GM19397 (cell line): ENCODE measurements at regions not wholly inside any gene's neighbourhood (a gene's known extent, or its start where the extent isn't known, plus 50 kb on each side); places are given as distances from the start of the nearest gene placed in this dataset.

Experiments
- ATAC-seq: cut with Tn5 transposase; IDR thresholded peaks from one replicate; pipeline ENCODE4 v1.9.1; 2021; ENCODE audit warnings: mild to moderate bottlenecking, moderate library complexity; ENCODE audit not compliant: unreplicated experiment

DNA sequence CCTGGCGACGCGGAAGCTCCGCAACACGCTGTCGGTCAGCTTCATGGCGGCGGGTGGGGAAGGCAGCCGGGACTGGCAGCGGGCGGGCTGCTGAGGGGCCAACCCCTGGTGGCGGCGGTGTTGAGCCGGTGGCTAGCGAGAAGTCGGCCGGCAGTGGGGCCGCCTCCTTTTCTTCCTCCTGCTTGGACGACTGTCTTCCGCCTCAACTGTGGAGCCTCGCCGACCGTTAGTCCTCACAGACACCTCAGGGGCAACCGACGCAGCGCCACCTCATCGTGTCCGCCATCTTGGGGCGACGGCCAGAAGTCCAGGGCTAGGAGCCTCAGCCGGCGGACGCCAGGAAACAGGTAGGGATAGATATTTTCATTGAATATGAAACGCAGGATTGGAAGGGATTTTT is 875.1 kb downstream of the NSUN3 start:
- ATAC-seq = no peak

DNA sequence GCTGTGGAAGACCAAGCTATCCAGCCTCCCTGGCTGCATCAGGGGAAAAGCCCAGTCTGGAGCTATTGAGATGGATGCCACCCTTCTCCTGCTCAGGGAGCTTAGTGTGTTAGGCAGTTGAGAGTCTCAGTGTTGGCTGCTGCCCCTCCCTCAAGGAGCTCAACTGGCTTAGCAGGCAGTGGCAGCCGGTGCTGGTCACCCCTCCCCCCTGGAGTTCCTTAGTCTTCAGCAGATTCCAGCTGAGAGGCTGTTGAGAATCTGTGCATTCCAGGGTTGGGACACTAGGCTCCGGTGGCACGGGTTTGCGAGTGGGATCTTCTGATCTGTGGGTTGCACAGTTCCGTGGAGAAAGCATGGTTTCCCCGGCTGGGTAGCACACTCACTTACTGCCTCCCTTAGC is 883.8 kb downstream of the NSUN3 start:
- ATAC-seq = no peak

DNA sequence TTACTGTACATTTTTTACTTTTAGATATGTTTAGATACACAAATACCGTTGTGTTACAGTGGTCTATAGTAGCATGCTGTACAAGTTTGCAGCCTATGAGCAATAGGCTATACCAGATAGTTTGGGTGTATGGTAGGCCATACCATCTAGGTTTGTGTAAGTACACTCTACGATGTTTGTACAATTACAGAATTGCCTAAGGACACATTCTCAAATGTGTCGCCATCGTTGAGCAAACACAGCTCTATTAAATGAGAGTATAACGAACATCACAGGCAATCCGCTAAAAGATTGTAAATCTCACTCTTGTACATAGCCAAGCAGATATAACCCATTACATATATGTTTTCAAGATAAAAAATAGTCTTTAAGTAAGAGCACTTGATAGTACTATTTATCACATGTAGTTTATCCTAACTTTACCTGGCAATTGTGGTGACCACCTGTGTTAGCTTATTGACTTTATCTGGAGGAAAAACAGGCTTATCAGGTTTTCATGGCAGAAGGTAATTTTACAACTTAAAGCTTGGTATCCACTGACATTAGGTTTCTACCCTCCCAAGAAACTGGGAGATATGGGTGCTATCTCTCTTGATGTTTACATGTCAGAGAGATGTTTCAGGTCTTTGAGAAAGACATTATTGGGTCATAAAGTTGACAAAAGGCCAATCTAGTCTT is 898.7 kb downstream of the NSUN3 start:
- no peak for ATAC-seq

DNA sequence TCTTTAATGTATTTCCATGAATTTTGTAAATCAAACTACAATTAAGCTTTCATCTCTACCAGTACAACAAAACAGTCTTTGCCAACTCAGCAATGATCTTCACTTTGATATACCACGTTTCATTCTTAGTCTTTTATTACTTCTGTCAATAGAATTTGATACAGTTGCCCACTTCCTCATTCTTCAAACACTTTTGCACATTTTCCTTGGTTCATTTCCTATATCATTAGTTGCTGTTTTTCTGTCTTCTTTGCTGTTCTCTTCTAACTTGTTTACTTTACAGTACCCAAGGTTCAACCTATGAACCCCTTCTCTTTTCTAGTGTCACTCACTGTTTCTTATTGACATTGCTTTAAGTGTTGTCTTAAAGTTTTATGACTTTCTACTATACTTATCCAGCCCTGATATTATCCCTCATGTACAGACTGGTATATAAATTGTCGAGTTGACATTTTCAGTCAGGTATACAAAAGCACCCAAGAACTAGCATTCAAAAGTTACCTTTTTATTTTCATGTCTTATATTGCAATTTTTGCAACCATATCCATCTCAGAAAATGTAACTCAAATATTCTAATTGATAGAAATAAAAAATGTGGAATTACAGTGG is 903.1 kb downstream of the NSUN3 start:
- no peak for ATAC-seq

DNA sequence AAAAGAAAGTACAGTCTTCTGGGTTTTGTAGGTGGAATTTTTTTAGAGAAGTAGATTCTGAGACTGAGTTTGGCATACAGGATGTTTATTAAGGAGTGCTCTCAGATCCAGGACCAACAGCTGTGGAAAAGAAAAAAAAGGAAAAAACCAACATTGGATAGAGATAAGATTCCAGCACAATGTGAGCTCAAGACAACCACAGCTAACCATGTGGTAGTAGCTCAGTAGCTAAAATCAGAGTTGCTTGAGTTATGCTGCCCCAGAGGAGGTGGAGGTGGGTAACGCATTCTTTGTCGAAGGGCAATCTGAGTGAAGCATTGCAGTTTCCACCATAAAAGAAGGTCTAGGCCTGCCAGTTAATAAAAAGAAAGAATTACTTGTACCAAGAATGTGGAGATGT is 904.3 kb downstream of the NSUN3 start:
- no peak for ATAC-seq

DNA sequence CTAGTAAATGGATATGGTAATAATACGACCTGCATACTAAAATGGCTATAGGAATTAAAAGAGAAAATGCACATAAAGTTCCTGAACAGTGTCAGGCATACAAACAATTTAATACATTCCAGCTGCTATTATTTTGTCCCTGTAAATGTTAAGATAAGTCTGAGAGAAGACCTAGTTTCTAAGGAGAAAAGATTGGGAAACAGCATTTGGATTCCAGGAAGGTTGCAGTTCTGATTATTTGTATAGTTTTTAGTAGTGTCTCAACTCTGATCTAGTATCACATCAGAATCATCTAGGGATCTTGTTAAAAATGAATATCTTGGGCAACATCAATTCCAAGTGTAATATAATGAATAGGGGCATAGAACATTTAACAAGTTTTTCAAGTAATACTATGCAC is 905.7 kb downstream of the NSUN3 start:
- no peak for ATAC-seq

DNA sequence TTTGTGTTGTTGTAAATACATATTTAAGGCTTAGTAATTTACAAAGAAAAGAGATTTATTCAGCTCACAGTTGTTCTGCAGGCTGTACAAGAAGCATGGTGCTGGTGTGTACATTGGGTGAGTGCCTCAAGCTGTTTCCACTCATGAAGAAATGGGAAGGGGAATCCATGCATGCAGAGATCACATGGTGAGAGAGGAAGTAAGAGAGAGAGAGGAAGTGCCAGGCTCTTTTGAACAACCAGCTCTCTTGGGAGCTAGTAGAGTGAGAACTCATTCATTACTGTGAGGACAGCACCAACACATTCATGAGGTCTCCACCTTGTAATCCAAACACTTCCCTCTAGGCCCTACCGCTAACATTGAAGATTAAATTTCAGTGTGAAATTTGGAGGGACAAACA is 909.2 kb downstream of the NSUN3 start:
- ATAC-seq = no peak

DNA sequence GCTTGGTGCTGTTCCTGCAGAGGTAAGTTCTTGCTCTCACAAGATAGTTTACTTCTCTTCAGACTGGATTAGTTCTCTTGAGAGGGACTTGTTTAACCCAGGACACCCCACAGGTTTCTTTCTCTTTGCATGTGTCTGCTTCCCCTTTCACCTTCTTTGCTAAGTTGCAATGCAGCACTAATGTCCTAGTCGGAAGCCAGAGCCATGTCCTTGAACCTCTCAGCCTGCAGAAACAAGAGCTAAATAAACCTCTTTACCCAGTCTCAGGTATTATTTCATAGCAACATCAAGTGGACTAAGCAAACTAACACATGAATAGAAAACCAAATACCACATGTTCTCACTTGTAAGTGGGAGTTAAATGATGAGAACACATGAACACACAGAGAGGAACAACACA is 915.2 kb downstream of the NSUN3 start:
- ATAC-seq = no peak

DNA sequence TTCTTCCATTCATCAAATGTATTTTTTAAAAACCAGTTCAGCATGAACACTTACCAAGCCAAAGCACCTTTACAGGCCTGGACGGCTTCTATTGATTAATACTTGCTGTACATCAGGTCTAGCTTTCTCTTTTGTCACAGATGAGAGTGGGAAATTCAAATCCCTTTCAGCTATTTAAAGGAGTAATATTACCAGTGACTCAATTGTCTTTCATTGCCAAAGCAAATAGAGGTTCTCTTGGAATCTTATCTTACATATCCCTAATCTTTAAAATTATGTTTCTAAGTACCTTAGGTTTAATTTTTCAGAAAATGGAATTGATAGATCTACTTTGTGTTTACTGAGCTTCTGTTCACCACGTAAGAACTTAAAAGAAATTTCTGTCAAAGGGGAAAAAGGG is 922.9 kb downstream of the NSUN3 start:
- no peak for ATAC-seq

DNA sequence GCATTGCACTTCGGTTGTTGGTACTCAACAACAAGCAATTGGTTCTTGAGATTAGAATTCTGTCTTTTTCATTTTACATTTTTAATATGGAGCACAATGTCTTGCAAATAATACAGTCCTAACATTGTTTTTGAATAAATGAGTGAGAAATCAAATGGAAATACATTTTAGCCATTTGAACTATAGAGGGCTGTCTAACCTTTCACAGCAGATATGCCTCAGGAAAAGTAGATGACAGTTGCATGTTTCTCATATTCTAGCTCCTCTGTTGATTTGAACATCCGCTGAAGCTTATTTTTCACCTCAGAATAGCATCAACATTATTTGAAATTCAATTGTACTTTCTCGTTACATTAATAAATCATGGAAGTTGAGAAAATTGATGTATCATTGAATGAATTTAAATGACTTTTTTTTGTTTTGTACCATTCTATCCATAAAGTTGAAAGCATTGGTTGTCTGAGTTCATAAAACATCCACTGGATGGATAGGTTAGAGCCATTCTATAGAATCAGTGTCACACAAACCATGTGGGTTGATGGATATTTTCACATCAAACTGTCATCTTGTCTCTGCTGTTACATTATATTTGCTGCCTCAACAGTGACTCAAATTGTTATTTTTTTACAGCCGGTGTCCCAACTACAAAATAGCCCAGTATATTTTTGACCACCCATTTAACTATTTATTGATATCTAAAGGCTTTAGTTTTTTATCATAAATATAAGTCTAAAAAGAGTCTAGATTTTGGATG is 928.3 kb downstream of the NSUN3 start:
- no peak for ATAC-seq

DNA sequence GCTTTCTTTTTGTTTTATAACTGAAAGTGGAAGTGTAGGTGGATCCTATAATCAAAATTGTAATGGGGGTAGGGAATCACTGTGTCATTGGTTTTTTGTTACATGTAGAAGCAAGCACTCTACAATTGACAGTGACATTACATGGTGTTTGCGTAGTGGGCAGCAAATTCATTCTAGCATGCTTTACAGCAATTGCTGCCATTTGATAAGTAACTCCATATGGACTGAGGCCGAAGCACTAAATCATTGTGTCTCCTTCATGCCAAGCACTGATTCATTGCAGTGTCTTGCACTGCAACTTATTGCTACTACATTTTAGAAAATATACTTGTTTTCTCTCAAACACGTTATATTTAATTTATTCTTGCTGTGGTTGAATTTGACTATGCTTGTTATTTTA is 933.9 kb downstream of the NSUN3 start:
- ATAC-seq = no peak

DNA sequence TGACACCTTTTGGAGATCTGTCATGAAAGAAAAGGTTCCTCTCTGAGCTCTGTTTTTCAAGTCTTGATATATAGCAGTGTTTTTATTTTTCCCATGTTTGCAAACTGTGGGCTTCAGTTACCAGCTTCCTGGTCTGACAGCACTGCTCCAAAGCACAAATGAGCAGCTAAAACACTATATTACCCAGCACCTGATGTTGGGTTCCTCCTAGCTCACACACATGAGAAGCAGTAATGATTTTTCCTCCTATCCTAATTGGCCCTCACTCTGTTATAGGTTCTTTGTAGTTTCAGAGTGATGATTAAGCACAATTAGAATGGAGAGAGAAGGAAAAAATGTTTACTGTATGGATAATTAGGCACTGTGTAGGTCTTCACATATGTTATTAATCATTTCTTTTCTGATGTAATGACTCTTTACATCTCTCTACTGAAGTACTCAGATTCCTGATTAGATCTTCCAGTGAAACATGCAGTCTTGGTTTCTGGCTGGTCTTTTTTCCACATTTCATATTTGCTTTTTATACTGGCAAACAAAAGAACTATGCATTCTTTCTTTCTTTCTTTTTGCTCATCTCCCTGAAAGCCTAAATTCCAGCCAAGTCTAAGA is 939.7 kb downstream of the NSUN3 start:
- no peak for ATAC-seq

DNA sequence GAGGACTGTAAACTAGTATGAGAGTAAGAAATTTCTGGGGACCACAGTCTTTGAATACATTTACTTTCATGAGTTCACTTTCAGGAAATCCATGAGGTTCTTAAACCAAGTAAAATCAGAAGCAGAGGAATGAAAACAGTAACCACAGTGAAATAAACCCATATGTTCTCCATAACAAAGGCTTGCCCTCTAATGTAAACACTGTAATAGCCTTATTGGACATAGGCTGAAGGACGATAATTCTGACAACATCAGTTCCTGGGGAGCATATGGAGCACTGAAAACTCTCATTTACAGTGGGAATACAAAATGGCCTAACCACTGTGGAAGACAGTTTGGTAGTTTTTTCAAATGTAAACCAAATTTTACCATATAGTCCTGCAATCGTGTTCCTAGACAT is 965.8 kb downstream of the NSUN3 start:
- ATAC-seq = no peak

DNA sequence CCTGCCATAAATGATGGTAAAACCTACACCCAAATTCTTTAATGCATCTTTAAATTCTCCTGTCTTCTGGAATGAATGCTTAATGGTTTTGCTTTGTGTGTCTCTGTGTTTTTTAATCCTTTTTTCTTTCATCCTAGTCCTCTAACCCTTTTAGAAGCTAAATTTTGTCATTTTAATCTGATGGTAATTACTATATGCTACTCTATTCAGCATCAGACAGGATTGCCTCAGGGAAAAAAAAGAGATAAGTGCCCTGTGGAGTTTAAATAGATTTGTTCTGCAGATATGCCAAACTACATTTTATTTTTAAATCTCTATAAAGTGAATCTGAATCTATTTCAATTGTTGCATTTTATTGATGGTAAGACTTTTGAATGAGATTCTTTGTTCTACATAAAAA is 966.8 kb downstream of the NSUN3 start:
- no peak for ATAC-seq

DNA sequence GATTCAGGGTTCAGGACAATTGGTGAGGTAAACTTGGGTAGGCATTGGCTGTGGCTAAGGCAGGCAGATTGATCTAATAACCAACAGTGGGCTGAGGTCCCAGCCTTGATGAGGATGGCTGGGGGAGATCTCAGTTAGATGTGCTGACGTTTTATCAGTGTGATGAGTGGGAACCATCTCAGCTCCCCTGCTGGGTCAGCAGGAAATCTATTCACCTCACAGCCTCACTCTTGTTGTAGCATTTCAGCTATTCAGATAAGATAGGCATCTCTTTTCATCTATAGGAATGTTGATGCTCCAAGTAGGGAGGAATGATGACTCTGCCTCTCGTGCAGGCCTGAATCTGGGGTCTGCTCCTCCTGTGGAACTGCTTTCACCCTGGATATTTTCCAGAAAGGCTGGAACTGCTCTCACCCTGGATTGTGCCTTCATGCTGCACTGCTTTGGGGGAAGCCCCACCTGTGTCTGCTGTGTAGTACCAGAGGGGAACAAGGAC is 973.7 kb downstream of the NSUN3 start:
- no peak for ATAC-seq

DNA sequence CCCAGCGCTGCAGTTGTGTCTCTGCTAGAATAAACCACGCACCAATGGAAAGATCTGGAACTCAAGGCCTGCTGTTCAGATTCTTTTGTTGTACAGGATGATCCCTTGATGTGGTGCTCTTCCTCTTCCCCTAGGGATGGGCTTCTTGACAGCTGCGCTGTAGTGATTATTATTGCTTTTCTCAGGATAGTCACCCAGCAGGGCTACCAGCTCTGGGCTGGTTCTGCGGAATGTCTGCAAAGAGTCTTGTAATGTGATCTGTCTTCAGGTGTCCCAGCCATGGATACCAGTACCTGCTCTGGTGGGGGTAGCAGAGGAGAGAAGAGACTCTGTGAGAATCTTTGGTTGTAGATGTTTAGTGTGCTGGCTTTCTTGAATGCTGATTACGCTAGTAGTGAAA is 974.2 kb downstream of the NSUN3 start:
- no peak for ATAC-seq

DNA sequence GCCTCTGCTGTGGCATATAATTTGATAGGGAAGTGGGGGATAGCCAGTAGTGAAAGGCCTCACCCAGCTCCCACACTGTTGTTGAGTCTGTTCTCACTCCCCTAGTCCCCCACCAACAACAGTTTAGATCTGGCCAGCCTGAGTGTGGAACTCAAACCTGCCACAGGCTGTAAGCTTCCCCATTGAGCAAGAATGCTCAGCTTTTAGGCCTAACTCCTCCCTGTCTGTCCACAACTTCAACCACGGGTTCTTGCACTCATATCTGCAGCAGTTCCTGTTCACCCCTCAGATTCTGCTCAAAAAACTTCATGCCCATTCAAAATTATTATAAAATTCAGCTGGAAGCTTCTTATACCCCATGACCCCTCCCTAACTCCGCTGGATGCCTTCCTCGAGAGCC is 975.1 kb downstream of the NSUN3 start:
- no peak for ATAC-seq

DNA sequence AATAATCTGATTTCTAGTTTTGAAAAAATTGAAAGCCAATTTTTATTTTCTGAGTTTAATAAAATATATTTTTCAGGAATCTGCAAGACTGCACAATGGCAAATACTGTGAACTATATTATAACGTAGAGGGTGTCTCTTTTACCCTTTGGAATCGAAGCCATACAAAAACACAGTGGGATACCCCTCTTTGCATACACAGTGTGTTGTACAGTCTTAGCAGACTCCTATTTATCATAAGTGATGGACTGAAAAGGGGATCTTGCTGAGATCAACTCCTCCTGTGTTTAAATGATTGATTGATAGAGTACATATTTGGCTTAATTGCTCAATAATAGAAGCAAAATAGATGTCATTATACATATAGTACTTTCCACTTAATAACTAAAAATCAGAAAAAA is 981.2 kb downstream of the NSUN3 start:
- ATAC-seq = no peak

DNA sequence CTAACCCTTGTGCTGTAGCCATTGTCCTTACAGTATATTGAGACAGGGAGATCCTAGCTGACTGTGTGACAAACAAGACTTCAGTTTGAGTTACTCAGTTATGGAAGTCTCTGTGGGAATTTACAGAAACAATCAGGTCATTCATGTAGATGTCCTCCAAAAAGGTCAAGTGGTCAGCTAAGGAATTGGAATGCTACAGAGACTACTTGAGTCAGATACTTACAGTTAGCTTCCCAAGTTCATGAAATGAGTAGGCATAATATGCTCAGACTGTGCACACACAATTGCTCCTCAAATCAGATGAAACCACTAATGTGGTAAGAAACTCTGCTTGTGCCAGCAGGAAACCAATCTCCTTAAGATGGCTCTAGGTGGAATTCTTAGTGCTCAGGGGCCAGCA is 985.7 kb downstream of the NSUN3 start:
- no peak for ATAC-seq

DNA sequence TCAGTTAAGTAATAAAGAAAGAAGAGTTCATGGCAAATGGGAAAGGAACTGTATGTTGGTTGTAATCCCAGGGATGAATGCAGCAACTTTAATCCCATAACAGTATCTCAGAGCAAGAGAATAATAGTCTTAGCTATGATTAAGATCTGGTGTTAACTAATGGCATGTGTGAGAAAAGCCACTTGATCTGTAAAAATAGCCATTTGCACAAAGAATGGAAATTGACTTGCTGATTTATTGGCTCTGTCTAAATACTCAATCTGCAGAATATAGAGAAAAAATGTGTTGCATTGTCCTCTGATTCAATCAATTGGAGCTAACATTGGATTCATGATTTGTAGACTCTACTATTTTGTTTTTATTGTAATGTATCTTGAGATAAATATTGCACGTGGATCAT is 987.0 kb downstream of the NSUN3 start:
- ATAC-seq = no peak

DNA sequence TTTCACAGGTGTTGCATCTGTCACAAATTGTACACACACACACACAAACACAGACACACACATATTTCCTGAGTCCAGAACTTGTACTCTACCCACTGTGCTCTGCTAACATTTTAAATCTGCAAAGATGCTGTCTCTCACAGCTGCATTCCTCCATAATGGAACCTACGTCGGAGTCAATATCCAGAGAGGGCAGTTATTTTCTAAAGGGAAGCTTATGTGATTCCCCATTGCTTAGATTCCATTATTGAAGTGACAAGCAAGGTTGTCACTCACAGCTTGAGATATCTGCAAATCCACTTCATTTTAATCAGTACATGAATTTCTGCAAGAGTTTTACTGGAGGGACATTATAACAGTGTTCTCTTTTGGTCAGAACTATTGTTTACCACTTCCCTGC is 992.4 kb downstream of the NSUN3 start:
- ATAC-seq = no peak

DNA sequence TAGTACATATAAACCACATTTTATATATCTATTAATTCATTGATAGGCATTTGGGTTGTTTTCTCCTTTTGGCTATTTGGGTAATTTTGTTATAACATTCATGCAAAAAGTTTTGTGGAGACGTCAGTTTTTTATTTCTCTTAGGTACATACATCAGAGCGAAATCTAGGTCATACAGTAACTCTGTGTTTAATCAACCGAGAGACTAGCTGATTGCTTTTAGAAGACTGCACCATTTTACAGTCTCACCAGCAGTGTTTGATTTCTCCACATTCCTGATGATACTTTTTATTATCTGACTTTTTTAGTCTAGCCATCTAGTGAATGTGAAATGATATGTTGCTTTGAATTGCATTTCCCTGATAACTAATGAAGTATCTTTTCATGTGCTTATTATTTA is 1019.3 kb downstream of the NSUN3 start:
- no peak for ATAC-seq
